HepG2 (cell line): ENCODE measurements at regions not wholly inside any gene's neighbourhood (a gene's known extent, or its start where the extent isn't known, plus 50 kb on each side); places are given as distances from the start of the nearest gene placed in this dataset.
A peak's percentile ranks its signal among the peaks of the same experiment; 100 is the strongest.

ENCODE experiments used
- ATAC-seq: fragments of 200-7000 bp; cut with Tn5 transposase; 3 replicates; pipeline ENCODE4 v1.9.1; 2020; ENCODE audit warnings: mild to moderate bottlenecking, moderate library complexity
- BruUV-seq: library from RNA; stranded (reverse); fragments of 400-500 nt; replicated peaks from 2 replicates; lab custom pipeline; 2021; lab: Mats Ljungman, UMichigan
- CTCF ChIA-PET: fragments of 300-600 bp; formaldehyde crosslinking; extraction: SDS; loops from one replicate; lab custom pipeline; 2021; ENCODE audit warnings: low total read pairs, inconsistent platforms, low intra/inter-chr PET ratio; lab: Yijun Ruan, JAX
- POLR2A ChIA-PET: fragments of 350-600 bp; sonication (Branson Sonifier 250); formaldehyde crosslinking; loops from one replicate; lab custom pipeline; 2020; ENCODE audit warnings: antibody characterized with exemption, inconsistent platforms; lab: Yijun Ruan, JAX
- DNase-seq: peaks from one replicate; pipeline ENCODE4 v3.0.0-alpha.2; 2015; ENCODE audit warnings: low spot score
- FAIRE-seq: peaks from 3 replicates; lab custom pipeline; 2011; peaks lifted over from hg19 to GRCh38; lab: Jason Lieb, UNC
- H2AFZ ChIP-seq: one replicate; pipeline ENCODE4 v1.6.1; 2011; ENCODE audit warnings: low read length, inconsistent platforms
- H3K27ac ChIP-seq: fragments of 300-600 bp; 3 replicates; pipeline ENCODE4 v1.8.0; 2011; ENCODE audit warnings: mixed run types, mild to moderate bottlenecking, mixed read lengths, low read length, inconsistent platforms; ENCODE audit not compliant: insufficient read depth; ENCODE audit errors: extremely low read length
- H3K27me3 ChIP-seq, 2 experiments: fragments of 200-600 bp in 1 of 2; 2 replicates in 1 of 2; 3 replicates in 1 of 2; pipeline versions ENCODE4 v1.6.0 to v1.8.0; 2011; ENCODE audit warnings: low read length in 2 of 2, mild to moderate bottlenecking in 2 of 2, moderate library complexity in 2 of 2, inconsistent platforms in 1 of 2; ENCODE audit not compliant: insufficient read depth in 2 of 2, control insufficient read depth in 1 of 2
- H3K36me3 ChIP-seq, 2 experiments: fragments of 200-600 bp in 1 of 2; replicated peaks in 1 of 2; 2 replicates in 1 of 2; 3 replicates in 1 of 2; pipeline versions ENCODE4 v1.5.1 to v1.8.0; 2011; ENCODE audit warnings: low read length in 2 of 2, inconsistent platforms in 1 of 2; ENCODE audit not compliant: insufficient read depth in 2 of 2, control insufficient read depth in 1 of 2
- H3K4me1 ChIP-seq: 2 replicates; pipeline ENCODE4 v1.5.1; 2012; ENCODE audit warnings: low read length, inconsistent platforms; ENCODE audit not compliant: insufficient read depth
- H3K4me2 ChIP-seq: 2 replicates; pipeline ENCODE4 v1.6.0; 2011; ENCODE audit warnings: low read depth, low read length, inconsistent platforms
- H3K4me3 ChIP-seq, 3 experiments: fragments of 200-600 bp in 1 of 3; sonication (generic), shearing (Covaris generic) in 1 of 3; replicated peaks in 1 of 3; 2 replicates each; pipeline ENCODE4 v1.5.1; 2011 to 2016; ENCODE audit warnings: low read length in 3 of 3, inconsistent platforms in 2 of 3, low read depth in 2 of 3, mild to moderate bottlenecking in 2 of 3, control low read depth in 1 of 3, mixed read lengths in 1 of 3; ENCODE audit not compliant: insufficient read depth in 1 of 3
- H3K79me2 ChIP-seq: one replicate; pipeline ENCODE4 v1.6.1; 2011; ENCODE audit warnings: low read length, inconsistent platforms; ENCODE audit not compliant: insufficient read depth
- H3K9ac ChIP-seq: 2 replicates; pipeline ENCODE4 v1.6.0; 2011; ENCODE audit warnings: mild to moderate bottlenecking, low read depth, low read length, inconsistent platforms; ENCODE audit not compliant: insufficient read depth
- H3K9me3 ChIP-seq: 2 replicates; pipeline ENCODE4 v1.5.1; 2012; ENCODE audit warnings: mild to moderate bottlenecking, low read length
- H4K20me1 ChIP-seq: 2 replicates; pipeline ENCODE4 v1.6.0; 2011; ENCODE audit warnings: inconsistent platforms, mild to moderate bottlenecking, low read length, moderate library complexity; ENCODE audit not compliant: insufficient read depth
- BCL6 ChIP-seq: IDR thresholded peaks from 2 replicates; pipeline ENCODE4 v1.6.1; 2016; ENCODE audit warnings: missing genetic modification reagents, missing compliant biosample characterization
- CTCF ChIP-seq: sonication (generic); formaldehyde crosslinking; IDR thresholded peaks from 2 replicates; pipeline ENCODE4 v1.5.0; 2020; ENCODE audit warnings: mild to moderate bottlenecking, missing genetic modification reagents, moderate library complexity
- MAF1 ChIP-seq: sonication (generic); formaldehyde crosslinking; IDR thresholded peaks from 2 replicates; pipeline ENCODE4 v1.5.0; 2020; ENCODE audit warnings: missing genetic modification reagents, borderline replicate concordance
- MAFF ChIP-seq: IDR thresholded peaks from 2 replicates; pipeline ENCODE4 v1.6.1; 2011; ENCODE audit warnings: low read depth, low read length, improper control_type of control experiment
- MAFK ChIP-seq, 2 experiments: IDR thresholded peaks in 1 of 2; conservative IDR thresholded peaks in 1 of 2; 2 replicates each; pipeline ENCODE4 v1.6.1; 2011; ENCODE audit warnings: improper control_type of control experiment in 2 of 2, low read length in 2 of 2
- MAX ChIP-seq: IDR thresholded peaks from 2 replicates; pipeline ENCODE4 v1.6.1; 2012; ENCODE audit warnings: inconsistent platforms
- MLLT10 ChIP-seq: sonication (generic); formaldehyde crosslinking; IDR thresholded peaks from 2 replicates; pipeline ENCODE4 v1.4.0; 2020; ENCODE audit warnings: missing genetic modification reagents
- MNT ChIP-seq: fragments of 450-650 bp; IDR thresholded peaks from 2 replicates; pipeline ENCODE4 v1.6.1; 2016
- NFE2 ChIP-seq: sonication (generic); formaldehyde crosslinking; IDR thresholded peaks from 2 replicates; pipeline ENCODE4 v1.4.0; 2020; ENCODE audit warnings: missing genetic modification reagents
- RARA ChIP-seq: IDR thresholded peaks from 2 replicates; pipeline ENCODE4 v1.6.1; 2016; ENCODE audit warnings: missing genetic modification reagents, missing compliant biosample characterization
- SP140L ChIP-seq: sonication (generic); formaldehyde crosslinking; IDR thresholded peaks from 2 replicates; pipeline ENCODE4 v1.4.0; 2020; ENCODE audit warnings: missing genetic modification reagents, borderline replicate concordance
- TMF1 ChIP-seq: sonication (generic); formaldehyde crosslinking; IDR thresholded peaks from 2 replicates; pipeline ENCODE4 v1.8.1; 2022; ENCODE audit warnings: low read depth, missing genetic modification reagents
- ZBTB49 ChIP-seq: sonication (generic); formaldehyde crosslinking; IDR thresholded peaks from 2 replicates; pipeline ENCODE4 v1.4.0; 2020; ENCODE audit warnings: missing genetic modification reagents, borderline replicate concordance
- ZNF142 ChIP-seq: sonication (generic); formaldehyde crosslinking; IDR thresholded peaks from 2 replicates; pipeline ENCODE4 v1.4.0; 2020; ENCODE audit warnings: missing genetic modification reagents
- ZNF501 ChIP-seq: sonication (generic); formaldehyde crosslinking; IDR thresholded peaks from 2 replicates; pipeline ENCODE4 v1.5.1; 2020; ENCODE audit warnings: mild to moderate bottlenecking, moderate library complexity, missing genetic modification reagents
- WGBS: methylation state at CpG from one replicate; pipeline ENCODE4 v1.1.6; 2017; ENCODE audit warnings: low lambda C conversion rate; 5-methylcytosine and 5-hydroxymethylcytosine counted together
- in situ Hi-C: cut with HindIII; loops from 2 replicates; pipeline ENCODE4 v1.10.0; 2017; ENCODE audit warnings: low pct_unique_long_range_greater_than_20kb; ENCODE audit not compliant: extremely low pct_ligation_motif_present
- intact Hi-C: fragments of 100-400 bp; cut with micrococcal nuclease; formaldehyde crosslinking; loops from one replicate; pipeline ENCODE4 v1.10.0; 2022; ENCODE audit not compliant: unreplicated experiment

- H3K9me3 ChIP-seq = no peaks in the 10 kb centered on the region
- H3K27ac ChIP-seq = no peak overlapping the region
- in situ Hi-C loops = no loop called here
- no peak for FAIRE-seq
- no peak overlapping the region for H3K4me3 ChIP-seq
- H3K4me2 ChIP-seq = no peak overlapping the region
- CTCF ChIA-PET = no interaction called here
- H3K27me3 ChIP-seq = no peaks in the 10 kb centered on the region
- no peak overlapping the region for H2AFZ ChIP-seq
- POLR2A ChIA-PET = no interaction called here
- intact Hi-C loops = no loop called here
- no peaks in the 10 kb centered on the region for H4K20me1 ChIP-seq
- DNase-seq = no peak
- 6% methylated on average over 2 of the region's 2 CpGs for WGBS
- no peaks in the 10 kb centered on the region for H3K4me1 ChIP-seq
- BruUV-seq = no TSS peak
- no peaks in the 10 kb centered on the region for H3K79me2 ChIP-seq
- no peaks in the 10 kb centered on the region for H3K36me3 ChIP-seq
- no peak overlapping the region for H3K9ac ChIP-seq
- ATAC-seq = no peak
- no peak for TF ChIP-seq MLLT10 (CRISPR knock-in tag)
- TF ChIP-seq BCL6 = no peak
- no peak for TF ChIP-seq TMF1
- TF ChIP-seq MNT = no peak
- TF ChIP-seq NFE2 (CRISPR knock-in tag) = no peak
- no peak for TF ChIP-seq ZNF142 (CRISPR knock-in tag)
- TF ChIP-seq MAX = no peak
- no peak for TF ChIP-seq SP140L
- TF ChIP-seq CTCF (CRISPR knock-in tag) = no peak
- no peak for TF ChIP-seq ZNF501 (CRISPR knock-in tag)
- TF ChIP-seq MAFF = peak; percentile 67
- no peak for TF ChIP-seq RARA (CRISPR knock-in tag)
- TF ChIP-seq MAF1 = no peak
- TF ChIP-seq ZBTB49 (CRISPR knock-in tag) = no peak
- TF ChIP-seq MAFK (conservative IDR thresholded peaks at IDR 0.05 in 1 of 2, IDR thresholded peaks at IDR 0.05 in 1 of 2; ENCODE audit: low read length in 2 of 2) = peak; percentile 64 to 78
Observed at GRCh38 chr5:42277293-42277692, 145.9 kb upstream of the GHR start.
